Thoracic aorta (tissue), 2 donors: ENCODE measurements at regions not wholly inside any gene's neighbourhood (a gene's known extent, or its start where the extent isn't known, plus 50 kb on each side); places are given as distances from the start of the nearest gene placed in this dataset.

ENCODE experiments used
- ATAC-seq: fragments of 150-250 bp; one replicate; pipeline ENCODE4 v1.8.0; 2017; ENCODE audit warnings: low read depth; ENCODE audit not compliant: insufficient number of reproducible peaks, low FRiP score
- DNase-seq: peaks from one replicate; pipeline ENCODE4 v3.0.0-alpha.2; 2020; ENCODE audit warnings: low spot score
- H3K27ac ChIP-seq, 2 donors: fragments of 200-600 bp; sonication (generic); 1 replicate in 1 of 2; 2 replicates in 1 of 2; pipeline ENCODE4 v1.5.1; 2016; ENCODE audit warnings: mild to moderate bottlenecking in 2 of 2, moderate library complexity in 2 of 2
- H3K27me3 ChIP-seq: fragments of 200-600 bp; sonication (generic); replicated peaks from 2 replicates; pipeline ENCODE4 v1.6.0; 2016; ENCODE audit warnings: mild to moderate bottlenecking; ENCODE audit not compliant: insufficient read depth
- H3K36me3 ChIP-seq: fragments of 200-600 bp; sonication (generic); one replicate; pipeline ENCODE4 v1.5.1; 2016
- H3K4me1 ChIP-seq, 2 donors: fragments of 200-600 bp; sonication (generic); 1 replicate in 1 of 2; 2 replicates in 1 of 2; pipeline versions ENCODE4 v1.5.1 to v1.6.0; 2016; ENCODE audit warnings: low read depth in 2 of 2, mild to moderate bottlenecking in 1 of 2; ENCODE audit not compliant: control insufficient read depth in 1 of 2
- H3K4me3 ChIP-seq: fragments of 200-600 bp; sonication (generic); 2 replicates; pipeline ENCODE4 v1.5.1; 2016; ENCODE audit warnings: mild to moderate bottlenecking
- H3K9me3 ChIP-seq: fragments of 200-600 bp; sonication (generic); 2 replicates; pipeline ENCODE4 v1.5.1; 2016
- CTCF ChIP-seq: fragments of 200-600 bp; sonication (generic); IDR thresholded peaks from one replicate; pipeline ENCODE4 v1.5.1; 2019; ENCODE audit warnings: antibody characterized with exemption

- no peaks in the 10 kb centered on the region for H3K4me1 ChIP-seq
- H3K27ac ChIP-seq: no peak overlapping the region
- no peak overlapping the region for H3K4me3 ChIP-seq
- H3K36me3 ChIP-seq: no peaks in the 10 kb centered on the region
- no peaks in the 10 kb centered on the region for H3K9me3 ChIP-seq
- TF ChIP-seq CTCF: no peak
- no peaks in the 10 kb centered on the region for H3K27me3 ChIP-seq
- no peak for DNase-seq
- ATAC-seq: no peak
Measured at GRCh38 chr18:22773944-22774343, 159.2 kb upstream of the RBBP8 start.

GRCh38 chr18:22778996-22779395, 154.1 kb upstream of the RBBP8 start:
- Histone ChIP-seq H3K27ac (no peak overlapping the region), H3K36me3 (no peaks in the 10 kb centered on the region), H3K4me3 (no peak overlapping the region), H3K4me1 (no peaks in the 10 kb centered on the region), H3K9me3 (no peaks in the 10 kb centered on the region), H3K27me3 (no peaks in the 10 kb centered on the region)
- ATAC-seq (no peak), DNase-seq (no peak)
- TF ChIP-seq CTCF: no peak

GRCh38 chr18:22783245-22783644, 149.9 kb upstream of the RBBP8 start:
- no peaks in the 10 kb centered on the region for H3K27me3 ChIP-seq
- DNase-seq (no peak), ATAC-seq (no peak)
- no peaks in the 10 kb centered on the region for H3K36me3 ChIP-seq
- H3K9me3 ChIP-seq: no peaks in the 10 kb centered on the region
- no peak overlapping the region for H3K27ac ChIP-seq
- no peaks in the 10 kb centered on the region for H3K4me1 ChIP-seq
- TF ChIP-seq CTCF: no peak
- no peak overlapping the region for H3K4me3 ChIP-seq

GRCh38 chr18:22783662-22784076, 149.5 kb upstream of the RBBP8 start:
- Histone ChIP-seq H3K27me3 (no peaks in the 10 kb centered on the region), H3K4me3 (no peak overlapping the region), H3K27ac (no peak overlapping the region), H3K36me3 (no peaks in the 10 kb centered on the region), H3K4me1 (no peaks in the 10 kb centered on the region), H3K9me3 (no peaks in the 10 kb centered on the region)
- DNase-seq (no peak), ATAC-seq (no peak)
- TF ChIP-seq CTCF: no peak

- no peaks in the 10 kb centered on the region for H3K27me3 ChIP-seq
- no peaks in the 10 kb centered on the region for H3K9me3 ChIP-seq
- H3K4me1 ChIP-seq: no peaks in the 10 kb centered on the region
- H3K36me3 ChIP-seq: no peaks in the 10 kb centered on the region
- ATAC-seq (no peak), DNase-seq (no peak)
- no peak overlapping the region for H3K27ac ChIP-seq
- H3K4me3 ChIP-seq: no peak overlapping the region
- no peak for TF ChIP-seq CTCF
Measured at GRCh38 chr18:22789052-22789451, 144.1 kb upstream of the RBBP8 start.
